ENCODE measurements at regions not wholly inside any gene's neighbourhood (a gene's known extent, or its start where the extent isn't known, plus 50 kb on each side); places are given as distances from the start of the nearest gene placed in this dataset.
"Not testable (repeated sequence)": the region's sequence is repeated elsewhere in the genome, so short reads cannot be mapped to it uniquely, and the experiment has no call there.

DNA sequence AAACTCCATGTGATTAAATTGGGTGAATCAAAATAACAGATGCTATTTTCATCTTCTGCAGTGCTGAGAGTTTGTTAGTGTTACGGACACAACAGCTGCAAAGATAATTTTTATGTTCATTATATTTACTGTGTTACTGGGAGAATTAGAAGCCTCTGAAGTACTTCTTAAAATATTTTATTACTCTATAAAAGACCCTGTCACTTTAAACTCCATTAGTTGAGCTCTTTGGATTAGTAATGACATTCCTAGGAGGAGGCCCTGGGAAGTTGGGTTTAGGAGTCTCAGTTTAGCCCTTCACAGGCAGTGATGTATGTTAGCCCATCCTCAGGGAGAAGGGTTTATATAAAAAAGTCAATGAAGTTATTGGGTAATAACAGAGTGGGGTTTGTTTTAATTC, 596.7 kb downstream of the JRKL start:
- no peak for DNase-seq (ENCODE audit: low read depth)
- TF ChIP-seq CTCF (IDR thresholded peaks at IDR 0.05; ENCODE audit: insufficient read depth, low read length), result no peak
- H3K4me3 ChIP-seq (ENCODE audit: low read depth, low read length), result no peak overlapping the region

DNA sequence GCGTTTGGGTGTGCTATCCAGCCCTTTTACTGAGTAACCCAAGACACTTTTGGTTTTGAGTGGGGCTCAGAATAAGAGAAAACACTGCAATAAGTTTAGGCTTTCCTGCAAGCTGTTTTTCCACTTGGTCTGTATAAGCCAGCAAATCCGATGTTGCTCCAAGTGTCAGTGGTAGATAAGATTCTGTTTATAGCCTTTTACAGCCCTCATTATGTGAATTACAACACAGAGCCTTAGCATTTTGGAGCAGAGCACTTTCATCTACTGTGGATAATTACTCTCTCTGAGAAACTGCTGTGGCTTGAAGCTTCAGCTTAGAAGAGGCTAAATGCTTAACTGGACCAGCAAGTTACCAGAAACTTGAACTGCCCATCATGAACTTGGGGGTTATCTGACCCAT, 601.1 kb downstream of the JRKL start:
- TF ChIP-seq CTCF (IDR thresholded peaks at IDR 0.05; ENCODE audit: insufficient read depth, low read length), result no peak
- no peak for DNase-seq (ENCODE audit: low read depth)
- H3K4me3 ChIP-seq (ENCODE audit: low read depth, low read length), result no peak overlapping the region

DNA sequence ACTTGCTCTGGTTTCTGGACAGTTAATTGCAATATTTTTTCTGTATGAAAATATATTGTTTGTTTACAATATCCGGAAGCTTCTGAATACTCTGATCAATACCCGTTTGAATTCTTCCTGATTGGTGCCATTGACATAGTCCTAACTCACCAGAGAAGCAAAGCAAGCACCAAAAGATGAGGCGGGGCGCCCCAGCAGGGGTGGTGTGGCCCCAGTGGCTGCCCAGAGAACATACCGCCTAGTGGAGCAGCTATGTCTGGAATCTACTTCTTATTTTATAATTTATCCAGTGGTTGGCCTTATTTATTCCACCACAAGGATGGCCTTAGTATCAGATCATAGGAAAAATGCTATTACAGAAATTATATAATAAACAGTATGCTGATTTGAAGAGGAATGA, 610.7 kb downstream of the JRKL start:
- DNase-seq (ENCODE audit: low read depth), result no peak
- no peak overlapping the region for H3K4me3 ChIP-seq (ENCODE audit: low read depth, low read length)
- TF ChIP-seq CTCF (IDR thresholded peaks at IDR 0.05; ENCODE audit: insufficient read depth, low read length), result no peak

DNA sequence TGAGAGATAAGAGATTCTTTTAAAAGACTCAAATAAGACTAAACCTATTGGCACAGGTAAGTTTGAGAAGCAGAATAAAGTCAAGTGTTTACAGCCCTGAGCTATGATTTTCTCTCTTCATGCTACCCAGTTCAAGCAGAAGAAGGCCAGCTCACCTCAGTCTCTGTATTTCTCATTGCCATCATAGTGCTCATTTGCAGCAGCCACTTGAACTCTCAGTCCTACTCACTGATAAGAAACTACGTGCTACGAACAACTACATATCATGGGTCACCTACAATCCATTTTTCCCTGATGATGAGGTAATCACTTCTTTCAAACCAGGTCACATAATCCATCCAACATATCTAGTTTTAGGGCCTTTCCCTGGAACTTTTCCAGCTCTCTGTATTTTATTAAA, 617.5 kb downstream of the JRKL start:
- DNase-seq (ENCODE audit: low read depth), result no peak
- no peak overlapping the region for H3K4me3 ChIP-seq (ENCODE audit: low read depth, low read length)
- TF ChIP-seq CTCF (IDR thresholded peaks at IDR 0.05; ENCODE audit: insufficient read depth, low read length), result no peak

DNA sequence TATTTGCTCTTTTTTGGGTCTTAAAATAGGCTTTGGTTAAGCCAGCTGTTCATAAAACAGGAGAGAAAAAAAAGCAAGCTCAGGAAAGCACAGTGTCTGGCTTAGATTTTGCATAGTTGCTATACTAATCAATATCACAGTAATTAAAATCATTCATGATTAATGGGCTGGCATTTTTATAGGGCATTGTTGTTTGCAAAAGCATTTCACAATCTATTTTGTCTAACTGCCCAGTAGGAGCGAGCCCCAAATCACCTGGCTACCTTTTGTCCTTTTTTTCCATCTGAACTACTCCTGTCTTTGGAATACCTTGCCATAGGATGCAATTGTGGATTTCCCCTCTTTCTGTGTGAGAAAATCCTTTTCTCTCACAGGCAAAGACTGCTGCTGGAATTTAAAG, 619.8 kb downstream of the JRKL start:
- H3K4me3 ChIP-seq (ENCODE audit: low read depth, low read length), result no peak overlapping the region
- no peak for DNase-seq (ENCODE audit: low read depth)
- no peak for TF ChIP-seq CTCF (IDR thresholded peaks at IDR 0.05; ENCODE audit: insufficient read depth, low read length)

DNA sequence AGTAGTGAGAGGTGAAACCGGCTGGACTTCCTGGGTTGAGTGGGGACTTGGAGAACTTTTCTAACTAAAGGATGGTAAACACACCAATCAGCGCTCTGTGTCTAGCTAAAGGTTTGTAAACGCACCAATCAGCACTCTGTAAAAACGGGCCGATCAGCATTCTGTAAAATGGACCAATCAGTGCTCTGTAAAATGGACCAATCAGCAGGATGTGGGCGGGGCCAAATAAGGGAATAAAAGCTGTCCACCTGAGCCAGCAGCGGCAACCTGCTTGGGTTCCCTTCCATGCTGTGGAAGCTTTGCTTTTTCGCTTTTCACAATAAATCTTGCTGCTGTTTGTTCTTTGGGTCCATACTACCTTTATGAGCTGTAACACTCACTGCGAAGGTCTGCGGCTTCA, 621.2 kb downstream of the JRKL start:
- DNase-seq (ENCODE audit: low read depth), result not testable (repeated sequence)

GRCh38 chr11:97015327-97015726, 625.5 kb downstream of the JRKL start:
- no peak for DNase-seq (ENCODE audit: low read depth)
- TF ChIP-seq CTCF (IDR thresholded peaks at IDR 0.05; ENCODE audit: insufficient read depth, low read length), result no peak
- H3K4me3 ChIP-seq (ENCODE audit: low read depth, low read length), result no peak overlapping the region

More for the DNA sequence above, 621.2 kb downstream of the JRKL start:
- not testable (repeated sequence) for H3K4me3 ChIP-seq (ENCODE audit: low read depth, low read length)

Measured in fibroblast of the aortic adventitia (primary cell).